DOHH2 (cell line): ENCODE measurements at regions not wholly inside any gene's neighbourhood (a gene's known extent, or its start where the extent isn't known, plus 50 kb on each side); places are given as distances from the start of the nearest gene placed in this dataset.

ENCODE experiments used
- EZH2phosphoT487 ChIP-seq: fragments of 200-600 bp; sonication (generic); IDR thresholded peaks from 2 replicates; pipeline ENCODE4 v1.6.1; 2017; ENCODE audit warnings: borderline replicate concordance, mild to moderate bottlenecking, antibody characterized with exemption, low read length, moderate library complexity, mixed read lengths
- TF ChIP-seq, protein P1 (sequence below): fragments of 200-600 bp; sonication (generic); IDR thresholded peaks from one replicate; pipeline ENCODE4 v1.5.1; 2014; ENCODE audit warnings: antibody characterized with exemption, mild to moderate bottlenecking, low read depth, low read length; ENCODE audit not compliant: poor library complexity, severe bottlenecking

DNA sequence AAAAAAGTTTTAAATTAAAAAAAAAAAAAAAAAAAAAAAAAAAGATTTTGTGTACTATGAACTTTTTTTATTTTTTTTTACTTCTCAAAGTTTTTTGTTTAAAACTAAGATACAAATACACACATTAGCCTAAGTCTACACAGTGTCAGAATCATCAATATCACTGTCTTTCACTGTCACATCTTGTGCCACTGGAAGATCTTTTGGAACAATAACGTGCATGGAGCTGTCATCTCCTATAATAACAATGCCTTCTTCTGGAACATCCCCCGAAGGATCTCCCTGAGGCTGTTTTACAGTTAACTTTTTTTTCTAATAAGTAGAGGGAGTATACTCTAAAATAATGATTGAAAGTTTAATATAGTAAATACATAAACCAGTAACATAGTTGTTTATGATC is 295.7 kb downstream of the KCNJ2 start:
- TF ChIP-seq, protein P1, sequence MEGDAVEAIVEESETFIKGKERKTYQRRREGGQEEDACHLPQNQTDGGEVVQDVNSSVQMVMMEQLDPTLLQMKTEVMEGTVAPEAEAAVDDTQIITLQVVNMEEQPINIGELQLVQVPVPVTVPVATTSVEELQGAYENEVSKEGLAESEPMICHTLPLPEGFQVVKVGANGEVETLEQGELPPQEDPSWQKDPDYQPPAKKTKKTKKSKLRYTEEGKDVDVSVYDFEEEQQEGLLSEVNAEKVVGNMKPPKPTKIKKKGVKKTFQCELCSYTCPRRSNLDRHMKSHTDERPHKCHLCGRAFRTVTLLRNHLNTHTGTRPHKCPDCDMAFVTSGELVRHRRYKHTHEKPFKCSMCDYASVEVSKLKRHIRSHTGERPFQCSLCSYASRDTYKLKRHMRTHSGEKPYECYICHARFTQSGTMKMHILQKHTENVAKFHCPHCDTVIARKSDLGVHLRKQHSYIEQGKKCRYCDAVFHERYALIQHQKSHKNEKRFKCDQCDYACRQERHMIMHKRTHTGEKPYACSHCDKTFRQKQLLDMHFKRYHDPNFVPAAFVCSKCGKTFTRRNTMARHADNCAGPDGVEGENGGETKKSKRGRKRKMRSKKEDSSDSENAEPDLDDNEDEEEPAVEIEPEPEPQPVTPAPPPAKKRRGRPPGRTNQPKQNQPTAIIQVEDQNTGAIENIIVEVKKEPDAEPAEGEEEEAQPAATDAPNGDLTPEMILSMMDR = no peak
- no peak for TF ChIP-seq EZH2phosphoT487
